ENCODE measurements at regions not wholly inside any gene's neighbourhood (a gene's known extent, or its start where the extent isn't known, plus 50 kb on each side); places are given as distances from the start of the nearest gene placed in this dataset.

- no peak for TF ChIP-seq CTCF (IDR thresholded peaks at IDR 0.05; ENCODE audit: extremely low read depth, missing control alignments)
- no peak for DNase-seq (ENCODE audit: low spot score)
Measured at GRCh38 chr2:15845737-15846405, 94.5 kb upstream of the MYCN start.

GRCh38 chr2:15846626-15847025 is 93.7 kb upstream of the MYCN start:
- no peak for TF ChIP-seq CTCF (IDR thresholded peaks at IDR 0.05; ENCODE audit: extremely low read depth, missing control alignments)
- DNase-seq (ENCODE audit: low spot score) = no peak

GRCh38 chr2:15850534-15850933 is 89.8 kb upstream of the MYCN start:
- DNase-seq (ENCODE audit: low spot score) = no peak
- TF ChIP-seq CTCF (IDR thresholded peaks at IDR 0.05; ENCODE audit: extremely low read depth, missing control alignments) = no peak

GRCh38 chr2:15851076-15851693 is 89.2 kb upstream of the MYCN start:
- no peak for DNase-seq (ENCODE audit: low spot score)
- TF ChIP-seq CTCF (IDR thresholded peaks at IDR 0.05; ENCODE audit: extremely low read depth, missing control alignments) = no peak

GRCh38 chr2:15852811-15853210 is 87.5 kb upstream of the MYCN start:
- DNase-seq (ENCODE audit: low spot score) = no peak
- TF ChIP-seq CTCF (IDR thresholded peaks at IDR 0.05; ENCODE audit: extremely low read depth, missing control alignments) = no peak

GRCh38 chr2:15853903-15854302 is 86.4 kb upstream of the MYCN start:
- DNase-seq (ENCODE audit: low spot score) = no peak
- no peak for TF ChIP-seq CTCF (IDR thresholded peaks at IDR 0.05; ENCODE audit: extremely low read depth, missing control alignments)

- TF ChIP-seq CTCF (IDR thresholded peaks at IDR 0.05; ENCODE audit: extremely low read depth, missing control alignments) = no peak
Measured at GRCh38 chr2:15855766-15856260, 84.5 kb upstream of the MYCN start.

More at GRCh38 chr2:15855766-15856260, 84.5 kb upstream of the MYCN start:
- DNase-seq (ENCODE audit: low spot score) = no peak
